ENCODE measurements at regions not wholly inside any gene's neighbourhood (a gene's known extent, or its start where the extent isn't known, plus 50 kb on each side); places are given as distances from the start of the nearest gene placed in this dataset.

- DNase-seq = peak; percentile 36
Observed at GRCh38 chr2:42888321-42889245, 96.2 kb upstream of the HAAO start.

GRCh38 chr2:42886921-42887320 is 94.5 kb upstream of the HAAO start:
- no peak for DNase-seq

- DNase-seq = no peak
Observed at GRCh38 chr2:42882756-42883155, 90.4 kb upstream of the HAAO start.

- peak; percentile 26 for DNase-seq
Observed at GRCh38 chr2:42881732-42882131, 89.3 kb upstream of the HAAO start.

- no peak for DNase-seq
Observed at GRCh38 chr2:42880738-42881690, 88.6 kb upstream of the HAAO start.

- no peak for DNase-seq
Observed at GRCh38 chr2:42879913-42880737, 87.7 kb upstream of the HAAO start.

- DNase-seq = no peak
Observed at GRCh38 chr2:42879121-42879705, 86.8 kb upstream of the HAAO start.

- DNase-seq = no peak
Observed at GRCh38 chr2:42878581-42878980, 86.2 kb upstream of the HAAO start.

- DNase-seq = no peak
Observed at GRCh38 chr2:42877936-42878335, 85.6 kb upstream of the HAAO start.

- no peak for DNase-seq
Observed at GRCh38 chr2:42877511-42877910, 85.1 kb upstream of the HAAO start.

GRCh38 chr2:42876326-42876751 is 84.0 kb upstream of the HAAO start:
- no peak for DNase-seq

- DNase-seq = no peak
Observed at GRCh38 chr2:42875880-42876279, 83.5 kb upstream of the HAAO start.

- DNase-seq = no peak
Observed at GRCh38 chr2:42874949-42875801, 82.8 kb upstream of the HAAO start.

- DNase-seq = peak; percentile 62
Observed at GRCh38 chr2:42872721-42873120, 80.3 kb upstream of the HAAO start.

- DNase-seq = no peak
Observed at GRCh38 chr2:42871372-42871771, 79.0 kb upstream of the HAAO start.

GRCh38 chr2:42868874-42869273 is 76.5 kb upstream of the HAAO start:
- no peak for DNase-seq

- DNase-seq = no peak
Observed at GRCh38 chr2:42868096-42868495, 75.7 kb upstream of the HAAO start.

- DNase-seq = no peak
Observed at GRCh38 chr2:42867093-42868065, 75.0 kb upstream of the HAAO start.

GRCh38 chr2:42865884-42866881 is 73.8 kb upstream of the HAAO start:
- no peak for DNase-seq
